Adrenal gland (tissue), 9 donors: ENCODE measurements at regions not wholly inside any gene's neighbourhood (a gene's known extent, or its start where the extent isn't known, plus 50 kb on each side); places are given as distances from the start of the nearest gene placed in this dataset.
A peak's percentile ranks its signal among the peaks of the same experiment; 100 is the strongest.

Experiments
- DNase-seq, 7 donors: peaks; one replicate each; pipeline ENCODE4 v3.0.0-alpha.2; 2019 to 2020
- H3K27ac ChIP-seq, 5 donors: fragments of 200-600 bp; sonication (generic) in 4 of 5; 1 replicate in 3 of 5; 2 replicates in 2 of 5; pipeline versions ENCODE4 v1.5.1 to v1.8.0; 2016 to 2020; ENCODE audit warnings: mild to moderate bottlenecking in 1 of 5
- H3K27me3 ChIP-seq: fragments of 200-600 bp; 2 replicates; pipeline ENCODE4 v1.8.0; 2021
- H3K36me3 ChIP-seq, 2 donors: fragments of 200-600 bp; replicated peaks in 1 of 2; 1 replicate in 1 of 2; 2 replicates in 1 of 2; pipeline versions ENCODE4 v1.5.1 to v1.8.0; 2018 to 2022
- H3K4me1 ChIP-seq, 2 donors: fragments of 200-600 bp; replicated peaks in 1 of 2; 1 replicate in 1 of 2; 2 replicates in 1 of 2; pipeline versions ENCODE4 v1.5.1 to v1.8.0; 2018 to 2021
- H3K4me3 ChIP-seq, 4 donors: fragments of 200-600 bp; sonication (generic) in 3 of 4; one replicate each; pipeline ENCODE4 v1.5.1; 2016 to 2018
- H3K9me3 ChIP-seq, 3 donors: fragments of 200-600 bp; sonication (generic) in 1 of 3; replicated peaks in 1 of 3; 1 replicate in 2 of 3; 2 replicates in 1 of 3; pipeline versions ENCODE4 v1.5.1 to v1.8.0; 2016 to 2021
- CTCF ChIP-seq, 6 experiments: fragments of 450-650 bp in 4 of 6; fragments of 200-600 bp in 2 of 6; sonication (generic) in 1 of 6; IDR thresholded peaks; 1 replicate in 5 of 6; 2 replicates in 1 of 6; pipeline versions ENCODE4 v1.5.1 to v1.8.0; 2016 to 2021; ENCODE audit warnings: antibody characterized with exemption in 6 of 6, mild to moderate bottlenecking in 2 of 6, moderate library complexity in 1 of 6
- POLR2A ChIP-seq, 2 donors: fragments of 450-650 bp; IDR thresholded peaks; one replicate each; pipeline ENCODE4 v1.6.1; 2017; ENCODE audit warnings: antibody characterized with exemption in 2 of 2, mild to moderate bottlenecking in 2 of 2, moderate library complexity in 1 of 2
- WGBS, 4 donors: extraction: QIAGEN DNeasy Blood & Tissue Kit in 2 of 4; methylation state at CpG; one replicate each; pipeline versions ENCODE4 v1.1.5 to v1.1.7; 2013 to 2017; 5-methylcytosine and 5-hydroxymethylcytosine counted together
- intact Hi-C, 2 donors: fragments of 100-400 bp; cut with DNase I; formaldehyde crosslinking; loops; one replicate each; pipeline versions ENCODE4 v1.14.1 to v1.15.0; 2022 to 2023
- donor health status: healthy with polysubstance abuse.
- donor health status: Bipolar disorder and iron deficiency.
- donor health status: DM: yes; HTN: yes; CAD: no.
- donor health status: DM: no; HTN: no; CAD: no.
- donor health status: DM: no; HTN: no; CAD: no.

- no peak for DNase-seq
- H3K27me3 ChIP-seq = no peaks in the 10 kb centered on the region
- H3K4me1 ChIP-seq = no peaks in the 10 kb centered on the region
- no peak overlapping the region for H3K27ac ChIP-seq
- H3K4me3 ChIP-seq = no peak overlapping the region
- WGBS, 4 donors = 75 to 88% (median 84%) methylated on average over 15 to 21 of the region's 21 CpGs
- no peak for TF ChIP-seq CTCF (IDR thresholded peaks at IDR 0.05)
- no peak for TF ChIP-seq POLR2A (IDR thresholded peaks at IDR 0.05)
- no peaks in the 10 kb centered on the region for H3K36me3 ChIP-seq
- H3K9me3 ChIP-seq = no peaks in the 10 kb centered on the region
- intact Hi-C loops = no loop called here
Observed at GRCh38 chr10:130423455-130424305, 287.5 kb downstream of the GLRX3 start.

GRCh38 chr10:130424418-130424817, 288.2 kb downstream of the GLRX3 start:
- Histone ChIP-seq H3K27ac (no peak overlapping the region), H3K4me1 (no peaks in the 10 kb centered on the region), H3K9me3 (no peaks in the 10 kb centered on the region), H3K36me3 (no peaks in the 10 kb centered on the region), H3K4me3 (no peak overlapping the region), H3K27me3 (no peaks in the 10 kb centered on the region)
- DNase-seq = no peak
- TF ChIP-seq POLR2A (IDR thresholded peaks at IDR 0.05) (no peak), CTCF (IDR thresholded peaks at IDR 0.05) (no peak)
- intact Hi-C loops = no loop called here
- 78 to 82% (median 79%) methylated on average over 7 to 10 of the region's 10 CpGs for WGBS, 4 donors

- intact Hi-C loops = no loop called here
- no peak for DNase-seq
- no peaks in the 10 kb centered on the region for H3K4me1 ChIP-seq
- H3K36me3 ChIP-seq = no peaks in the 10 kb centered on the region
- 55 to 72% (median 66%) methylated on average over 5 of the region's 5 CpGs for WGBS, 4 donors
- H3K27ac ChIP-seq = no peak overlapping the region
- no peaks in the 10 kb centered on the region for H3K9me3 ChIP-seq
- TF ChIP-seq POLR2A (IDR thresholded peaks at IDR 0.05) (no peak), CTCF (IDR thresholded peaks at IDR 0.05) (no peak)
- no peak overlapping the region for H3K4me3 ChIP-seq
- no peaks in the 10 kb centered on the region for H3K27me3 ChIP-seq
Observed at GRCh38 chr10:130425169-130425568, 289.0 kb downstream of the GLRX3 start.

GRCh38 chr10:130425881-130426435, 289.8 kb downstream of the GLRX3 start:
- intact Hi-C loops = no loop called here

More at GRCh38 chr10:130425881-130426435, 289.8 kb downstream of the GLRX3 start:
- H3K9me3 ChIP-seq = no peaks in the 10 kb centered on the region
- TF ChIP-seq POLR2A (IDR thresholded peaks at IDR 0.05) (no peak), CTCF (IDR thresholded peaks at IDR 0.05) (no peak)
- WGBS, 4 donors = 77 to 86% (median 82%) methylated on average over 6 to 10 of the region's 10 CpGs
- no peaks in the 10 kb centered on the region for H3K36me3 ChIP-seq
- no peak overlapping the region for H3K4me3 ChIP-seq
- no peak overlapping the region for H3K27ac ChIP-seq
- H3K4me1 ChIP-seq = no peaks in the 10 kb centered on the region
- no peaks in the 10 kb centered on the region for H3K27me3 ChIP-seq
- DNase-seq = peak in 1 of 7 donors; percentile 13
